GM13977 (cell line): ENCODE measurements at regions not wholly inside any gene's neighbourhood (a gene's known extent, or its start where the extent isn't known, plus 50 kb on each side); places are given as distances from the start of the nearest gene placed in this dataset.

Source experiments
- DNase-seq: peaks from one replicate; pipeline ENCODE4 v3.0.0; 2012; ENCODE audit warnings: low spot score
- CTCF ChIP-seq: IDR thresholded peaks from 2 replicates; pipeline ENCODE4 v1.5.1; 2012; ENCODE audit warnings: mild to moderate bottlenecking, control low read depth; ENCODE audit not compliant: insufficient read depth; ENCODE audit errors: extremely low read depth, missing control alignments
- in situ Hi-C: fragments of 300-500 bp; cut with MboI; formaldehyde crosslinking; loops from one replicate; pipeline ENCODE4 v1.12.0; 2022; ENCODE audit warnings: low sequenced_read_pairs, low pct_unique_long_range_greater_than_20kb, mixed read lengths, inconsistent platforms; ENCODE audit not compliant: unreplicated experiment

- DNase-seq: no peak
- in situ Hi-C loops: no loop called here
- no peak for TF ChIP-seq CTCF
Measured at GRCh38 chr18:43934322-43934721, 657.0 kb upstream of the SYT4 start.

GRCh38 chr18:43934781-43935471 is 657.6 kb upstream of the SYT4 start:
- DNase-seq: no peak
- no peak for TF ChIP-seq CTCF
- in situ Hi-C loops: no loop called here

GRCh38 chr18:43936176-43936575 is 658.9 kb upstream of the SYT4 start:
- no peak for TF ChIP-seq CTCF
- in situ Hi-C loops: no loop called here
- DNase-seq: no peak

- DNase-seq: no peak
- in situ Hi-C loops: no loop called here
- no peak for TF ChIP-seq CTCF
Measured at GRCh38 chr18:43949291-43949690, 672.0 kb upstream of the SYT4 start.

- DNase-seq: no peak
- no peak for TF ChIP-seq CTCF
- in situ Hi-C loops: no loop called here
Measured at GRCh38 chr18:43950062-43950461, 672.8 kb upstream of the SYT4 start.

GRCh38 chr18:43952398-43952797 is 675.1 kb upstream of the SYT4 start:
- no peak for DNase-seq
- no peak for TF ChIP-seq CTCF
- in situ Hi-C loops: no loop called here
